BLaER1 treated with 17β-estradiol and CSF1 and Interleukin-3, amounts not matched to agents 10 nM and 100 nM (cell line): ENCODE measurements at regions not wholly inside any gene's neighbourhood (a gene's known extent, or its start where the extent isn't known, plus 50 kb on each side); places are given as distances from the start of the nearest gene placed in this dataset.

Source experiments
- H3K27ac ChIP-seq, 11 experiments: shearing (Covaris generic); formaldehyde crosslinking; 2 replicates each; pipeline ENCODE4 v1.8.1; 2022
- H3K27me3 ChIP-seq, 11 experiments: shearing (Covaris generic); formaldehyde crosslinking; 2 replicates each; pipeline ENCODE4 v1.8.1; 2022
- H3K36me3 ChIP-seq, 11 experiments: shearing (Covaris generic); formaldehyde crosslinking; 2 replicates each; pipeline ENCODE4 v1.8.1; 2022
- H3K4me1 ChIP-seq, 10 experiments: shearing (Covaris generic); formaldehyde crosslinking; 2 replicates each; pipeline ENCODE4 v1.8.1; 2022
- H3K4me2 ChIP-seq, 11 experiments: shearing (Covaris generic); formaldehyde crosslinking; 2 replicates each; pipeline ENCODE4 v1.8.1; 2022
- H3K4me3 ChIP-seq, 10 experiments: shearing (Covaris generic); formaldehyde crosslinking; 2 replicates each; pipeline ENCODE4 v1.8.1; 2022
- H3K9ac ChIP-seq, 11 experiments: shearing (Covaris generic); formaldehyde crosslinking; 2 replicates each; pipeline ENCODE4 v1.8.1; 2022
- H3K9me3 ChIP-seq, 11 experiments: shearing (Covaris generic); formaldehyde crosslinking; replicated peaks in 1 of 11; 2 replicates each; pipeline ENCODE4 v1.8.1; 2022
- H4K20me1 ChIP-seq, 11 experiments: shearing (Covaris generic); formaldehyde crosslinking; 2 replicates each; pipeline ENCODE4 v1.8.1; 2022
- Cebpa-rat ChIP-seq, 11 experiments: shearing (Covaris generic); IDR thresholded peaks; 2 replicates each; pipeline ENCODE4 v1.8.1; 2022

DNA sequence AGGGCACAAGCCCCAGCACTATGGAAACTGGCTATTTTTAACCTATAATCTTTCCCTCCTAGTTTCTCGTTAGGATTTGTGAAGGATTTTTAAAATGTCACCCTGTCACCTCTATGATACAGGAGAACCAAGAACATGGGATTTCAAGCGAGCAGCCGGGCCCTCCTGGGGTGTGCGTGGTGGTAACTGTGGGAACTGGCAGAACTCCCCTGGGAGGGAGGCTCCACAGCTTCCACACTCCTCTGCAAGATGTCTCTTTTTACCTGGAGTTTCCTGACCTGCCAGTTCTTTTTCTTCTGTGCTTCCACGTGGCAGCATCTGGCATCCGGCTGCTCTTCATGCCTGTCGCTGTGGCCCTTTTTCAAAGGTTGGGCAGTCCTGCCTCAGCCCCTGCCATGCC lies 386.3 kb upstream of the MYT1L start:
- H3K4me1 ChIP-seq = peaks cover 0 to 10% (median 0%) of the 10 kb centered on the region in 10 experiments; a peak in 6 of 20 replicates
- H3K4me2 ChIP-seq = no peak overlapping the region
- no peak overlapping the region for H3K4me3 ChIP-seq
- no peaks in the 10 kb centered on the region for H3K36me3 ChIP-seq
- no peak overlapping the region for H3K9ac ChIP-seq
- no peaks in the 10 kb centered on the region for H3K9me3 ChIP-seq
- no peak for TF ChIP-seq Cebpa-rat (IDR thresholded peaks at IDR 0.05)
- H3K27me3 ChIP-seq = no peaks in the 10 kb centered on the region
- H4K20me1 ChIP-seq = peaks cover 0 to 6% (median 0%) of the 10 kb centered on the region in 11 experiments; a peak in 2 of 22 replicates
- H3K27ac ChIP-seq = no peak overlapping the region

DNA sequence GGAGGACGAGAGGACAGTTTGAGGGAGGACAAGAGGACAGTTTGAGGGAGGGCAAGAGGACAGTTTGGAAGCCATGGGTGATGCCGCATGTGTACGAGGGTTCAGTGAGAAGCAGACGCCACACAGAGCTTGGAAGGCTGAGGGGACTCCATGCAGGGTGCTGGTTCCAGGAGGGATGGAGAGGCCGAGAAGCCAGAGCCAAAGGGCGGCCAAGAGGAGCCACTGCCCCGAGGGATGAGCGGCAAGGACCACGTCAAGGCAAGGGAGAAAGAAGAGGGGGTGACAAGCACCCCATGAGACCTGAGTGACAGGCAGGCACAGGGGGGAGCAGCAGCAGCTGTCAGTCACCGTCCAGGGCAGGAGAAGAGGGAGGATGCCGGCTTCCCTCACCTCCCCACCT lies 385.7 kb upstream of the MYT1L start:
- H3K27me3 ChIP-seq = no peaks in the 10 kb centered on the region

DNA sequence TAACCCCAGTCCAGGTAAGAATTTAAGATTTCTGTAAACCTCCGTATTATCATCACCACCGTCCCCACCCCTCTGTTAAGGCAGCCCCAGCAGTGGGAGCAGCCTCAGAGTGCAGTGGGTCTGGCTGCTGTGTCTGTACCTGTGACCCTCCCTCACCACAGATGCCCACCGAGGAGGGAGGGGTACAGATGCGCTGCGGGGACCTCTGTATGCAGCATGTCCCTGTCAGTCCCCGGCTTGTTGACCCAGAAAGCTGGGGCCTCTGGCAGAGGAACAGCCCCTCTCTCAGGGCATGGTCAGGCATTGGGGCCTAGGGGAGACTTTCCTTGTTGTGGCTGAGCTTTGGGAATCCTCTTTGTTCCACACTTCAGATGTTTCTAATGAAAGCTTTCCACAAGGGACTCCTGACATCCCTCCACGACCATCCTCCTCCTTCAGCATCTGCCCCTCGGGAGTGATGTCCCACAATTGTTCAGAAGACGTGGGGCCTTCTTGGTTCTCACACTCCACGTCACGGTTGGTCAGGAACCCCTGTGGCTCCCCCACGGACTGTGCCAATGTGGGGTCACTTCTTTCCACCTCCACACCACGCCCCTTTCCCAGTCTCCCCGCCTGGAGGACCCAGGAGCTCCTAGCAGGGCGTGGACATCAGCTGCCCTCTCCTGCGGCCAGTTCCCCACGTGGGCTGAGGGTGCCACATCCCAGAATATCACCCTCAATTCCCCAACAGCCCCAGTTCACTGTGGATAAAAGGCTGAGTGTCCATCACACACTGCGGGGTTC lies 384.2 kb upstream of the MYT1L start:
- peaks cover 0 to 10% (median 5%) of the 10 kb centered on the region in 10 experiments; a peak in 6 of 20 replicates for H3K4me1 ChIP-seq
- H3K4me3 ChIP-seq = no peak overlapping the region
- no peak overlapping the region for H3K9ac ChIP-seq
- no peak for TF ChIP-seq Cebpa-rat (IDR thresholded peaks at IDR 0.05)
- peaks cover 0 to 6% (median 0%) of the 10 kb centered on the region in 11 experiments; a peak in 1 of 22 replicates for H4K20me1 ChIP-seq
- no peak overlapping the region for H3K27ac ChIP-seq
- no peaks in the 10 kb centered on the region for H3K27me3 ChIP-seq
- no peaks in the 10 kb centered on the region for H3K36me3 ChIP-seq
- no peaks in the 10 kb centered on the region for H3K9me3 ChIP-seq
- H3K4me2 ChIP-seq = no peak overlapping the region

More for the DNA sequence above, 385.7 kb upstream of the MYT1L start:
- H3K4me3 ChIP-seq = no peak overlapping the region
- H3K36me3 ChIP-seq = no peaks in the 10 kb centered on the region
- H3K27ac ChIP-seq = no peak overlapping the region
- H3K9ac ChIP-seq = no peak overlapping the region
- no peaks in the 10 kb centered on the region for H3K9me3 ChIP-seq
- no peak for TF ChIP-seq Cebpa-rat (IDR thresholded peaks at IDR 0.05)
- peaks cover 0 to 6% (median 0%) of the 10 kb centered on the region in 11 experiments; a peak in 2 of 22 replicates for H4K20me1 ChIP-seq
- H3K4me1 ChIP-seq = peaks cover 0 to 10% (median 0%) of the 10 kb centered on the region in 10 experiments; a peak in 6 of 20 replicates
- H3K4me2 ChIP-seq = no peak overlapping the region

DNA sequence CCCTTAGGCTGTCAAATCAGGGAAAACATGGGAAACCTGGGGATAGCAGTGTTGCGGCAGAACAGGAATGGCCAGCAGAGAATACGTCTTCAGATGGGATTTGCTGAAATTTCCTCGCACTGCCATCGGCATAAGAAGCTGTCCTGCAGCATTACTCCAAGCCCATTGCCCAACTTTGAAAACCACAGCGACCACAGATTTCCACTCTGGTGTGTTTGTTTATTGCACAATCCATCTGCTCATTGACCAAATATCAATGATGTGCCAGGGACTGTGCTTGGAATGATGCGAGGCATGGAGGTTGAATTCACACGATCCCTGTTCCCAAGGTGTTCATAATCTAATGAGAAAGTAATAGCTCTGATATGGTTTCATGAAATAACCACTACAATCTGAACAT lies 383.3 kb upstream of the MYT1L start:
- Histone ChIP-seq H3K27me3 (no peaks in the 10 kb centered on the region), H3K4me1 (peaks cover 0 to 10% (median 5%) of the 10 kb centered on the region in 10 experiments; a peak in 6 of 20 replicates), H3K4me2 (peak overlapping the region in 6 of 11 experiments; percentile 6 to 48 (median 34); a peak in 7 of 22 replicates), H3K27ac (no peak overlapping the region), H3K36me3 (no peaks in the 10 kb centered on the region), H3K9me3 (no peaks in the 10 kb centered on the region), H4K20me1 (no peaks in the 10 kb centered on the region), H3K9ac (no peak overlapping the region), H3K4me3 (no peak overlapping the region)
- TF ChIP-seq Cebpa-rat (IDR thresholded peaks at IDR 0.05) = peak in 7 of 11 experiments; percentile 19 to 77 (median 30); a peak in 4 of 22 replicates

DNA sequence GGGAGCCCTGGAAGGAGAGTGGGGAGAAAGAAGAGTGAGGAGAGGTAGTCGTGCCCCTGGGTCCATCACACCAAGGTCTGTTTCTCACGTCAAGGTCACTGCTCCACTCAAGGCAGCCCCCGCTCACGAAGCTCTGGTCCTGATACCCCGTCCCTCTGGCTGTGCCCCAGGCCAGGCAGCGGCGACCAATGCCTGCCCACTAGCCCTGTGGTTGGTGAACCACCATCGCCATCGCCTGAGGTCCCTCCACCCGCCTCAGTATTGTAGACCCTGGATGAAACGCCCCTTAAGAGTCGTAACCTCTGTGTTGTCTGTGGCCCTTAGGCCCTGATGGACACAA lies 378.3 kb upstream of the MYT1L start:
- H3K9ac ChIP-seq = no peak overlapping the region
- H3K9me3 ChIP-seq = no peaks in the 10 kb centered on the region
- no peaks in the 10 kb centered on the region for H3K27me3 ChIP-seq
- TF ChIP-seq Cebpa-rat (IDR thresholded peaks at IDR 0.05) = no peak
- no peaks in the 10 kb centered on the region for H4K20me1 ChIP-seq
- H3K4me3 ChIP-seq = no peak overlapping the region
- peaks cover 26 to 46% (median 36%) of the 10 kb centered on the region in 10 experiments for H3K4me1 ChIP-seq
- H3K4me2 ChIP-seq = no peak overlapping the region
- H3K27ac ChIP-seq = no peak overlapping the region
- no peaks in the 10 kb centered on the region for H3K36me3 ChIP-seq

DNA sequence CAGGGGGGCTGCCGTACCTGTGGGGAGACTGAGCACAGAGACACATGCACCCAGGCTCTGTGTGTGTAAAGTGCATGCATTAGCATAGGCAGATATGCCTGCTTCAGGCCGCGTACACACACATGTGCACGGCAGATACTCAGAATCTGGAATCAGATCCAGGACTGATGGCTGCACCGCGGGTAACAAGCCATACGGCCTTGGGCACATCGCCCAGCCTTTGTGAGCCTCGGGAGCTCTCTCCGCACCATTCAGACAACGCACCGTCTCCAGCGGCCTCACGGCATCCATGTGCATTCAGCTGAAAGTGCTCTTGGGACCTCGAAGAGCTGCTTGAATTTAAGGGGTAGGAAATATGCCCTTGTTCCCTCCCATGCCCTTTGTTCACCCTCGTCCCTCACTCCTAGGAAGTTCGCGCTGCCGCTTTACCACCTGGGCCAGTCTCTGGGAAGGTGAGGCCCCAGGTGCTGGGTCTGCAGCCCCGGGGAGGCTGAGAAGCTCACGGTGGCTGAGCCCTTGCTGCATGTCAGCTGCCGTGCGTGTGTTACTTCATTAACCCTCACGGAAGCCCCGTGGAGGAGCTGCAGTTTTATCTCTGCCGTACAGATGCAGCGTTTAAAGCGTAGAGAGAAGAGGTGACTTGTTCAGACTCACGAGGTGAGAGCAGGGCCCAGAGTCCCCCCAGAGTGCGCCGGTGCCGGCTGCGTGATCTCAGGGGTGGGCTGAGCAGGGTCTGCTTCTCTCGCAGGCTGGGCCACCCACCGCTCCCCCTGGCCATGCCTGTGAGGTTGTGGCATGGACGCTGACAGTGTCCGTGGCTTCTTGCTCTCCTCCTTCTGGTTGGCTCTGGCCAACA lies 377.7 kb upstream of the MYT1L start:
- Histone ChIP-seq H3K9ac (no peak overlapping the region), H3K4me2 (no peak overlapping the region), H3K4me3 (no peak overlapping the region), H4K20me1 (no peaks in the 10 kb centered on the region), H3K27me3 (no peaks in the 10 kb centered on the region), H3K9me3 (no peaks in the 10 kb centered on the region), H3K4me1 (peaks cover 32 to 52% (median 39%) of the 10 kb centered on the region in 10 experiments), H3K27ac (no peak overlapping the region), H3K36me3 (no peaks in the 10 kb centered on the region)
- TF ChIP-seq Cebpa-rat (IDR thresholded peaks at IDR 0.05) = no peak

DNA sequence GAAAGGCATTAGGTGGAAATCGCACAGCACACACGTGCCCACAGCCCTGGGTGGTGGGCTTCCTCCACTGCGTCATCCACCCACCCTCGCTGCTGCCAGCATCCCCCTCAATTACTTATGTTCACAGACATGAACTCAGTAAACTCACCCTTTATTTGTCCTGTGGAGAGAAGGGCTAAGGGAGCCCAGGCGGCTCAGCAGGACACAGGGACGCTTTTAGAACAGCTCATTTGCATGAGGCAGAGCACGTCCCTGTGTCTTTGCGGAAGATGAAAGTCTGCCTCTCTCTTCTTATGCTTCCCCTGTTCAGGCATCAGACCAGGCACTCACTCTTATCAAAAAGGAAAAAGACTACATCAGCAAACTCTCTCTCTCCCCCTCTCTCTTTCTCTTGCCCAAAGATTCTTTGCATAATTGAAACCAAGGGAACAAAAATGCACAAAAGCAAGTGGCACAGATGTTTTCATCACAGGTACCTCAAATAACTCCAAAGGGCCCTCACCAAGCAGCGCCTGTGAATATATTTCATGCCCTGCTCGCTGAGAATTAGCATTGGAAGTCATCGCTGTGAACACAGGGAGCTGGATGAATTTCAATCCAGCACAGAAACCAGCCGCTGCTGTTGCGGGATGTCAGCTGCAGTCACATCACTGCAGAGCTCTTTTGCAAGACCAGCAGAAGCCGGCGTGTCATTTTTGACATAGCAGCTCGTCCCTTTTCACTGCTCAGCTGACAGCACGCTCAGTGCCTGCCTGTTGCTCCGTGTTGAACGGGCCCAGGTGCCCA lies 376.3 kb upstream of the MYT1L start:
- no peaks in the 10 kb centered on the region for H3K27me3 ChIP-seq
- no peak overlapping the region for H3K27ac ChIP-seq

DNA sequence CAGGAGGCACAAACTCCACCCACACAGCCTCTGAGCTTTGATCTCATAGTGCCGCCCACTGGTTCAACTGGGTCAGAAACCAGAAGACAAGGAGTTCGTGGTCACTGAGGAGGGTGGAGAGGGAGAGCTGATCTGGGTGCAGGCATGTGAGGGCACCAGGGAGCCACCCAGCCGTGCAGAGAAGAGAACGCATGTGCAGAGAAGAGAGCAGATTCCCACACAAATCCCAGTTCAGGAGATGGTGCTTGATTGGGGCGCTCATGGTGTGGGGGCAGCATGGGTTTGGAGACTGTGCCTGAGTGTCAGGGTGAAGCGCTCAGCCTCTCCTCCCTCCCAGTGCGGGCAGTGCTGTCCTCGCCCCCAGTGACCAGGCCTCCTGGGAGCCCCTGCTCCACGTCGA lies 375.2 kb upstream of the MYT1L start:
- no peaks in the 10 kb centered on the region for H4K20me1 ChIP-seq
- H3K27me3 ChIP-seq = no peaks in the 10 kb centered on the region
- peaks cover 37 to 51% (median 41%) of the 10 kb centered on the region in 10 experiments for H3K4me1 ChIP-seq
- H3K4me2 ChIP-seq = peak overlapping the region; percentile 31 to 90 (median 71); a peak in 21 of 22 replicates
- no peaks in the 10 kb centered on the region for H3K36me3 ChIP-seq
- no peak for TF ChIP-seq Cebpa-rat (IDR thresholded peaks at IDR 0.05)
- H3K9ac ChIP-seq = peak overlapping the region in 1 of 11 experiments; percentile 37; a peak in 1 of 22 replicates
- H3K9me3 ChIP-seq = no peaks in the 10 kb centered on the region
- peak overlapping the region in 3 of 11 experiments; percentile 60 to 76 (median 75); a peak in 2 of 22 replicates for H3K27ac ChIP-seq
- H3K4me3 ChIP-seq = no peak overlapping the region

More for the DNA sequence above, 376.3 kb upstream of the MYT1L start:
- H4K20me1 ChIP-seq = no peaks in the 10 kb centered on the region
- TF ChIP-seq Cebpa-rat (IDR thresholded peaks at IDR 0.05) = no peak
- H3K36me3 ChIP-seq = no peaks in the 10 kb centered on the region
- no peak overlapping the region for H3K4me3 ChIP-seq
- H3K9me3 ChIP-seq = no peaks in the 10 kb centered on the region
- H3K9ac ChIP-seq = no peak overlapping the region; a peak in 1 of 22 replicates
- peaks cover 37 to 52% (median 41%) of the 10 kb centered on the region in 10 experiments for H3K4me1 ChIP-seq
- H3K4me2 ChIP-seq = peak overlapping the region; percentile 6 to 90 (median 71); a peak in 21 of 22 replicates
